ENCODE measurements at regions not wholly inside any gene's neighbourhood (a gene's known extent, or its start where the extent isn't known, plus 50 kb on each side); places are given as distances from the start of the nearest gene placed in this dataset.

GRCh38 chr1:82582347-82582746 lies 781.6 kb downstream of the ADGRL2 start:
- no peak for TF ChIP-seq CTCF (IDR thresholded peaks at IDR 0.05; ENCODE audit: low read depth, low read length)
- no peak for TF ChIP-seq POLR2A (IDR thresholded peaks at IDR 0.05; ENCODE audit: extremely low read depth, insufficient read length)
- TF ChIP-seq MAX (IDR thresholded peaks at IDR 0.05; ENCODE audit: low read depth, low read length), result no peak
- no peak for TF ChIP-seq MYC (IDR thresholded peaks at IDR 0.05; ENCODE audit: low read depth, low read length)

Measured in NB4 (cell line).